GM18505 (cell line): ENCODE measurements at regions not wholly inside any gene's neighbourhood (a gene's known extent, or its start where the extent isn't known, plus 50 kb on each side); places are given as distances from the start of the nearest gene placed in this dataset.

Source experiments
- ATAC-seq: cut with Tn5 transposase; IDR thresholded peaks from one replicate; pipeline ENCODE4 v1.9.1; 2021; ENCODE audit not compliant: unreplicated experiment
- POLR2A ChIP-seq: IDR thresholded peaks from 4 replicates; pipeline ENCODE4 v1.6.1; 2011; ENCODE audit warnings: borderline replicate concordance; ENCODE audit not compliant: insufficient read depth, insufficient read length; ENCODE audit errors: extremely low read depth

DNA sequence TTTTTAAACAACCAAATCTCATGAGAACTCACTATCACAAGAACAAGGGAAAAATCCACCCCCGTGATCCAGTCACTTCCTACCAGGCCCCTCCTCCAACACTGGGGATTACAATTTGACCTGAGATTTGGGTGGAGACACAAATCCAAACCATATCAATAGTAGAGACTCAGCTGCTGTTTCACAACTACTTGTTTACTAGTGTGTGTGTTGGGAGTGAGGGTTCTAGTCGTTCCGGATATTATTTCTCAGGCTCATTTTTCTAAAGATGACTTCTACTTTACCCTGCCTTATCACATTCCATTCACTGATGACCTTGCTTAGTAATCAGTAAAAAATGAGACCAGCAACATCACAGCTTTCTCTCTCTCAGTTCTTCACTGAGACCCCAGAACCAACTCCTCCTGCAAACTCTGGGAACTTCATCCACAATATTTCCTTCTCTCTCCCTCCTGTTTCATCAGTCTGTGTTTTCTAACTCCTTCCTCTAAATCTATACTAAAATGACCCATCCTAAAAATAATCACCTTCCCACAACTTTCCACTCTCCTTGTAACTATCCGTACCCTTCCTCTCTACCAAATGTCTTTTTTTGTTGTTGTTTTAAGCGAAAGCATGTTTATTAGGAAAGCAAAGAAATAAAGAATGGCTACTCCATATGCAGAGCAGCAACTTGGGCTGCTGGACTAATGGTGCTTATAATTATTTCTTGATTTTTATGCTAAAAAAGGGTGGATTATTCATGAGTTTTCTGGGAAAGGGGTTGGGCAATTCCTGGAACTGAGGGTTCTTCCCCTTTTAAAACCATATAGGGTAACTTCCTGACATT is 121.5 kb upstream of the SPRY4 start:
- TF ChIP-seq POLR2A: no peak
- no peak for ATAC-seq

- no peak for ATAC-seq
- no peak for TF ChIP-seq POLR2A
Measured at GRCh38 chr5:142445266-142445665, 120.4 kb upstream of the SPRY4 start.

GRCh38 chr5:142441616-142442015 is 116.8 kb upstream of the SPRY4 start:
- no peak for TF ChIP-seq POLR2A
- no peak for ATAC-seq

DNA sequence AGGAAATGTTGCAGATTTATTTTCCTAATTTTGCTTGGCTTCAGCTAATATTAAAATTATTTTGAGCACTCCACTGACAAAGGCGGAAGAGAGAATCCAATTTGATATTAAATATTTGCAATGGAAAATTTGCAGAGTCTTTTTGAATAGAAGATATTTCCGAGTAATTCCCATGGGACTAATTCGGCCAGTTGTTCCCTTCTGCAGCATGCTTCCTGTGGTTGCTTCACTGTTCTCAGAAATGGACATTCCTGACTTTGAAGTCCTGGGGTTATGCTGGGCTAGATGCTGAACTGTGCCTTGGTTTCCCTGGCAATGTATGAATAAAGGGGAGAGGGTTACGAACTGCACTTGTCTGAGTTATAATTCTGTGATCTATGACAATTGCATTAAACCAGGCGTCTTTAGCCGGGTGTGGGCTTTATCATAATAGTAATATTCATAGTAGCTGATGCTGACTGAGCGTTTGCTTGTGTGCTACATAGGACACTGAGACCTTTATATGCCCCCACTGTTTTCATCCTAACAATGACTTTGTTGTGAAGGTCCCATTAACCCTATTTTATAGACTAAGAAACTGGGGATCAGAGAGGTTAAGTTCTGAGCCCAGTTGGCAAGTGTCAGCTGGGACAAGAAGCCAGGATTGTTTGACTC is 114.5 kb upstream of the SPRY4 start:
- no peak for ATAC-seq
- no peak for TF ChIP-seq POLR2A

DNA sequence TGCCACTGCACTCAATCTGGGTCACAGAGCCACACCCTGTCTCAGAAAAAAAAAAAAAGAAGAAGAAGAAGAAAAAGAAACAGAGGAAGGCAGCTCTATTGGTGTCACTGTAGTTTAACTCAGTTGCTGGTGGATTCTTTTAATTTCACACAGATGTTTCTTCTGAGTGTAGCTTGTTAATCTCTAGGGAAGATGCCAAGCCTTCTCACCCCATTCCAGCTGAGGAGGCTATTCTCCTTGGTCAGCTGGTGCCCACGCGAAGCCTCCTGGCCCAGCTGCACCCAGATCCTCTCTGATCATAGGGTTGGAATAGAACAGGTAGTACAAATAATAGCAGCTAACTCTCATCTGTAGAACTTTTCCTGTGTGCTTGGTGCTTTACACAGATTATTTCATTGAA is 113.8 kb upstream of the SPRY4 start:
- no peak for ATAC-seq
- no peak for TF ChIP-seq POLR2A

DNA sequence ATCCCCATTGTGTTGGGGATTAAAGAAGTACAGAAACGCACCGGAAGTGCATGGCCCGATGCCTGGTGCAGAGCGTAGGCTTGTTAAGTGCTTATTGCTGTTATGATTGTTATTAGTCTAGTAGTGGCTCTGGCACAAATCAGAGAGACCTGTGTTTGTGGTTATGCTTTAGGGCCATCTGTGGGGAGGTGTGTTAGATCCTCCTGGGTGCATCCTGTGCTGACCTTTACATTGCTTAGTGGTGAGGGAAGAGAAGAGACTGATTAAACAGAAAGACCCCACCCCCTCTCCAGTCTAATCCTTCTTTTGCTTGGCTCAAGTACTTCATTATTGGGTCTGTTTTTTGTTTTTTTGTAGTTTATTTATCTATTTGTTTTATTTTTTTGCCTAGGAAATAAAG is 112.7 kb upstream of the SPRY4 start:
- ATAC-seq: no peak
- no peak for TF ChIP-seq POLR2A

GRCh38 chr5:142435410-142436115 is 110.7 kb upstream of the SPRY4 start:
- no peak for ATAC-seq
- no peak for TF ChIP-seq POLR2A

GRCh38 chr5:142434322-142434612 is 109.4 kb upstream of the SPRY4 start:
- TF ChIP-seq POLR2A: no peak
- ATAC-seq: no peak

GRCh38 chr5:142433526-142434321 is 108.9 kb upstream of the SPRY4 start:
- no peak for ATAC-seq
- TF ChIP-seq POLR2A: no peak

DNA sequence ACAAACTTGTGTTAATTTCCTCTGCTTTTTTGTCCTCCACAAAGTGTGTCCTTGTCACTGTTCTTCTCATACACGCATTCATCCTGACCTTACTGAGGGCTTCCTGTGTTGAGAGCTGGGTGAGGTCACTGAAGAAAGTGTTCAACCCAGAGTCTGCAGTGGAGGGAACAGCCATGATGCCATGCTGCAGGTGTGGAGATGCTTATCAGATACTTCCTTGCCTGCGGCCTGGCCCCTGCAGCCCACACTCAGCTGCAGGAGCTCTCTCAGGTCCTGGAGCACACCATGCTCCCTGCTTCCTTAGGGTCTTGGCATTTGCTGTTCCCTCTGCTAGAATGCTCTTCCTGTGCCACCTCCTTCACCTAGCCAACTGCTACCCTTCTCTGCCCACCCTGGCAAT is 108.1 kb upstream of the SPRY4 start:
- no peak for TF ChIP-seq POLR2A
- peak; percentile 40 for ATAC-seq

DNA sequence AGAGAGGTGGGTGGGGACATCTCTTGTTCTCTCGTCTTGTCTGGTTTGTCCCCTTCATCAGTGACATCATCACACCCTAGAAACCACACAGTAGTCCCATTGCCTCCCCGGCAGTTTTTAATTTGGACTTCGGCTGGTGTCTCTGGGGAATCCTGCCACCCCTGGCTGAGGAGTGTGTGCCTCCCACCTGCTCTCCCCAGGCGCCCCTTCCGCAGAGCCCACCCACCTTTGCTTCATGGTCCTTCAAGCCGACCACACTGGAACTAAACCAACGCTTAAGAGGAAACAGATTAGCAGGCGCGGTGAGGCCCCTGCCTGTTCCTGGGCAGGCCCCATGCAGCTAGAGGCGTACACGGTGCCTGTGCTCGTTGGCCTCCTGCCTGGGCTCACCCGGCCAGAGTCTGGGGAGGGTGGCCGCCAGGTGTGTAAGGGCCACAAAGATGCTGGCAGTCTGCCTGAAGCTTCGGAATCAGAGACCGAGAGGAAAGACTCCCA is 107.6 kb upstream of the SPRY4 start:
- peak; percentile 67 for ATAC-seq

DNA sequence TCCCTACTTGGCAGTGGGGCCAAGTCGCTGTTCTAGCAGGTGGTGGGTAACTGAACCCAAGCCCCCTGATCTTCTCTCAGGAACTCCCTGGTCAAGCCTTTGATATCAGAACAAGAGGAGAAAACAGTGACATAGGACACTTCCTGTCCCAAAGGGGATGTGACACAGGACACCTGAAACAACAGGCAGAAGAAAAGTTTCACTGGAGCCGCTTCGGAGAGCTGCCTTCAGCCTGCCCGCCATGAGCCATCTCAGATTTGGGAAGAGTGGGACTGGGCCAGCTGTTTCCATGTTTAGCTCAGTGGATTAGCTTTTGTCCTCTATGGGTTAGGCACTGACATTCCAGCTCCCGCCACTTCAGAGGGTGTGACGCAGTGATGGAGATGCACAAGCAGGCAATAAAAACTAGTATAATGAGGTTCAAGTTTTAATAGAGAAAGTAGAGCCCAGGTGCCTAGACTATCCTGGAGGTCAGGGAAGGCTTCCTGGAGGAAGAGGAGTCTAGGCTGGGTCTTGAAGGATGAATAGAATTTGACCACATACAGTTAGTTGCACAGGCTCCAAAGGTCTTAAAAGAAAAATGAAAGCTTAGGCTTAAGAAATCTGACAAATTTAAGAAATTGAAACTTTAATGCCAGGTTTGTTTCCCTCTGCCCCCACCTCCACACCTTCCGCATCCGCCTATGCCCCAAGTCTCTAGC is 104.1 kb upstream of the SPRY4 start:
- TF ChIP-seq POLR2A: no peak
- no peak for ATAC-seq

More for the DNA sequence above, 107.6 kb upstream of the SPRY4 start:
- no peak for TF ChIP-seq POLR2A
